K562 (cell line): ENCODE measurements at regions not wholly inside any gene's neighbourhood (a gene's known extent, or its start where the extent isn't known, plus 50 kb on each side); places are given as distances from the start of the nearest gene placed in this dataset.

Experiments used
- ATAC-seq: fragments of 200-7000 bp; cut with Tn5 transposase; 3 replicates; pipeline ENCODE4 v1.9.1; 2020; ENCODE audit warnings: moderate library complexity
- BruUV-seq: library from RNA; stranded (reverse); fragments of 400-500 nt; replicated peaks from 2 replicates; lab custom pipeline; 2021; lab: Mats Ljungman, UMichigan
- CTCF ChIA-PET: fragments of 300-600 bp; formaldehyde crosslinking; extraction: SDS; loops from one replicate; lab custom pipeline; 2021; ENCODE audit warnings: low intra/inter-chr PET ratio; lab: Yijun Ruan, JAX
- POLR2A ChIA-PET: fragments of 300-600, 350-650 bp; sonication (Branson Sonifier 250); formaldehyde crosslinking; extraction: SDS; loops from one replicate; lab custom pipeline; 2021; ENCODE audit warnings: antibody characterized with exemption, inconsistent platforms; lab: Yijun Ruan, JAX
- DNase-seq, 4 experiments: peaks; one replicate each; pipeline versions ENCODE4 v3.0.0 to v3.0.0-alpha.2; 2011 to 2018; ENCODE audit warnings: low spot score in 3 of 4, mixed read lengths in 3 of 4; ENCODE audit errors: extremely low read depth in 1 of 4
- FAIRE-seq: peaks from 2 replicates; lab custom pipeline; 2011; peaks lifted over from hg19 to GRCh38; lab: Jason Lieb, UNC
- H2AFZ ChIP-seq: 2 replicates; pipeline ENCODE4 v1.6.0; 2011; ENCODE audit warnings: low read depth, low read length, control low read depth, inconsistent platforms
- H3K27ac ChIP-seq: fragments of 200-600 bp; 3 replicates; pipeline ENCODE4 v1.8.0; 2011; ENCODE audit warnings: low read depth, mild to moderate bottlenecking, control low read depth, inconsistent platforms, low read length, moderate library complexity, mixed read lengths; ENCODE audit errors: extremely low read depth
- H3K27me3 ChIP-seq, 2 experiments: fragments of 300-600 bp in 1 of 2; 2 replicates in 1 of 2; 3 replicates in 1 of 2; pipeline versions ENCODE4 v1.6.0 to v1.8.0; 2011; ENCODE audit warnings: inconsistent platforms in 2 of 2, low read length in 2 of 2, mild to moderate bottlenecking in 1 of 2, mixed read lengths in 1 of 2, moderate library complexity in 1 of 2; ENCODE audit not compliant: control insufficient read depth in 2 of 2, insufficient read depth in 2 of 2
- H3K36me3 ChIP-seq: fragments of 300-600 bp; 3 replicates; pipeline ENCODE4 v1.8.0; 2011; ENCODE audit warnings: mild to moderate bottlenecking, low read length, inconsistent platforms; ENCODE audit not compliant: control insufficient read depth, insufficient read depth
- H3K4me1 ChIP-seq, 2 experiments: fragments of 200-600 bp in 1 of 2; replicated peaks in 1 of 2; 2 replicates in 1 of 2; 3 replicates in 1 of 2; pipeline versions ENCODE4 v1.5.1 to v1.8.0; 2011; ENCODE audit warnings: inconsistent platforms in 2 of 2, low read length in 2 of 2, mild to moderate bottlenecking in 1 of 2, mixed read lengths in 1 of 2, moderate library complexity in 1 of 2; ENCODE audit not compliant: control insufficient read depth in 2 of 2, insufficient read depth in 2 of 2
- H3K4me2 ChIP-seq: 2 replicates; pipeline ENCODE4 v1.6.1; 2011; ENCODE audit warnings: low read length, control low read depth, inconsistent platforms, mixed read lengths; ENCODE audit not compliant: insufficient read depth
- H3K4me3 ChIP-seq: fragments of 200-600 bp; sonication (generic), shearing (Covaris generic); 2 replicates; pipeline ENCODE4 v1.5.1; 2016; ENCODE audit warnings: control low read depth, inconsistent platforms
- H3K79me2 ChIP-seq: fragments of 200-600 bp; 3 replicates; pipeline ENCODE4 v1.8.0; 2011; ENCODE audit warnings: low read length, inconsistent platforms; ENCODE audit not compliant: control insufficient read depth, insufficient read depth
- H3K9ac ChIP-seq, 2 experiments: 2 replicates each; pipeline versions ENCODE4 v1.6.0 to v1.6.1; 2011; ENCODE audit warnings: low read depth in 2 of 2, low read length in 2 of 2, control low read depth in 1 of 2, inconsistent platforms in 1 of 2, mild to moderate bottlenecking in 1 of 2, mixed read lengths in 1 of 2; ENCODE audit not compliant: insufficient read depth in 1 of 2
- H3K9me1 ChIP-seq: one replicate; pipeline ENCODE4 v1.6.0; 2011; ENCODE audit warnings: inconsistent platforms, mild to moderate bottlenecking, low read length, moderate library complexity; ENCODE audit not compliant: control insufficient read depth, insufficient read depth
- H3K9me3 ChIP-seq: replicated peaks from 2 replicates; pipeline ENCODE4 v1.5.1; 2011; ENCODE audit warnings: low read depth, low read length, inconsistent platforms; ENCODE audit not compliant: control insufficient read depth, insufficient read depth
- H4K20me1 ChIP-seq: replicated peaks from 2 replicates; pipeline ENCODE4 v1.6.1; 2011; ENCODE audit warnings: low read length, inconsistent platforms, mixed read lengths; ENCODE audit not compliant: control insufficient read depth, insufficient read depth
- CEBPB ChIP-seq: fragments of 450-650 bp; IDR thresholded peaks from 2 replicates; pipeline ENCODE4 v1.6.1; 2016; ENCODE audit warnings: missing genetic modification characterization, missing compliant biosample characterization
- CEBPG ChIP-seq, 3 experiments: fragments of 200-800 bp in 1 of 3; sonication (Bioruptor generic) in 1 of 3; sonication (generic) in 1 of 3; formaldehyde crosslinking in 1 of 3; IDR thresholded peaks in 2 of 3; conservative IDR thresholded peaks in 1 of 3; 2 replicates each; pipeline versions ENCODE4 v1.6.1 to v1.8.0; 2016 to 2022; ENCODE audit warnings: missing compliant biosample characterization in 2 of 3, missing genetic modification characterization in 2 of 3, mild to moderate bottlenecking in 1 of 3, missing genetic modification reagents in 1 of 3
- ZNF174 ChIP-seq: fragments of 250-450 bp; sonication (Bioruptor Pico); IDR thresholded peaks from 2 replicates; pipeline ENCODE4 v1.4.0; 2020; ENCODE audit warnings: mild to moderate bottlenecking
- WGBS: fragments of 100-300 bp; shearing (Covaris generic); methylation state at CpG from one replicate; pipeline ENCODE4 v1.1.6; 2016; ENCODE audit warnings: low coverage, mixed read lengths; ENCODE audit not compliant: insufficient coverage; ENCODE audit errors: missing lambda C conversion rate; 5-methylcytosine and 5-hydroxymethylcytosine counted together
- in situ Hi-C: fragments of 300-500 bp; cut with MboI; formaldehyde crosslinking; loops from 4 replicates; pipeline ENCODE4 v1.15.0; 2018; ENCODE audit warnings: inconsistent platforms, mixed read lengths
- intact Hi-C: fragments of 100-400 bp; cut with micrococcal nuclease; formaldehyde crosslinking; loops from 2 replicates; pipeline ENCODE4 v1.14.2; 2022
- TF ChIP-seq, protein P1 (sequence below): fragments of 200-600 bp; sonication (generic); IDR thresholded peaks from one replicate; pipeline ENCODE4 v1.6.1; 2012; ENCODE audit warnings: mild to moderate bottlenecking, low read depth, low read length, inconsistent platforms

DNA sequence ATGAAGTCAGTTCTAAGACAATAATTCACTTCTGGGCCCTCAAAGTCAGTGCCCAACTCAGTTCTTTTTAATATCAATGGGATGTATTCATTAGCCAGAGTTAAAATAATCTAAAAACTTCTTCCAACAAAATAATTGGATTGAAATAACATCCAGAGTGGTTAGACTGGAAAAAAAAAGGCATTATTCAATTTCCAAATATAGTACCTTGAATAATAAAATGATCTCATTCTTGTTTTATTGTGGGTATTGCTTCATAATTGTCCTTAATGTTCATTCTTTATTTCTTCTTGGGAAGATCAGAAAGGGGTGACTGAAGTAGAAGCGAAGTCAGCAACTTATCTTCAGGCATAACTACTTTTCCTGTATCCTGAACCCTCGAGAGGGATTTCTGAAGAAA is 85.1 kb upstream of the JARID2 start:
- TF ChIP-seq CEBPB, result peak; percentile 42; the same call in 1 of the 2 replicates
- TF ChIP-seq, protein P1, sequence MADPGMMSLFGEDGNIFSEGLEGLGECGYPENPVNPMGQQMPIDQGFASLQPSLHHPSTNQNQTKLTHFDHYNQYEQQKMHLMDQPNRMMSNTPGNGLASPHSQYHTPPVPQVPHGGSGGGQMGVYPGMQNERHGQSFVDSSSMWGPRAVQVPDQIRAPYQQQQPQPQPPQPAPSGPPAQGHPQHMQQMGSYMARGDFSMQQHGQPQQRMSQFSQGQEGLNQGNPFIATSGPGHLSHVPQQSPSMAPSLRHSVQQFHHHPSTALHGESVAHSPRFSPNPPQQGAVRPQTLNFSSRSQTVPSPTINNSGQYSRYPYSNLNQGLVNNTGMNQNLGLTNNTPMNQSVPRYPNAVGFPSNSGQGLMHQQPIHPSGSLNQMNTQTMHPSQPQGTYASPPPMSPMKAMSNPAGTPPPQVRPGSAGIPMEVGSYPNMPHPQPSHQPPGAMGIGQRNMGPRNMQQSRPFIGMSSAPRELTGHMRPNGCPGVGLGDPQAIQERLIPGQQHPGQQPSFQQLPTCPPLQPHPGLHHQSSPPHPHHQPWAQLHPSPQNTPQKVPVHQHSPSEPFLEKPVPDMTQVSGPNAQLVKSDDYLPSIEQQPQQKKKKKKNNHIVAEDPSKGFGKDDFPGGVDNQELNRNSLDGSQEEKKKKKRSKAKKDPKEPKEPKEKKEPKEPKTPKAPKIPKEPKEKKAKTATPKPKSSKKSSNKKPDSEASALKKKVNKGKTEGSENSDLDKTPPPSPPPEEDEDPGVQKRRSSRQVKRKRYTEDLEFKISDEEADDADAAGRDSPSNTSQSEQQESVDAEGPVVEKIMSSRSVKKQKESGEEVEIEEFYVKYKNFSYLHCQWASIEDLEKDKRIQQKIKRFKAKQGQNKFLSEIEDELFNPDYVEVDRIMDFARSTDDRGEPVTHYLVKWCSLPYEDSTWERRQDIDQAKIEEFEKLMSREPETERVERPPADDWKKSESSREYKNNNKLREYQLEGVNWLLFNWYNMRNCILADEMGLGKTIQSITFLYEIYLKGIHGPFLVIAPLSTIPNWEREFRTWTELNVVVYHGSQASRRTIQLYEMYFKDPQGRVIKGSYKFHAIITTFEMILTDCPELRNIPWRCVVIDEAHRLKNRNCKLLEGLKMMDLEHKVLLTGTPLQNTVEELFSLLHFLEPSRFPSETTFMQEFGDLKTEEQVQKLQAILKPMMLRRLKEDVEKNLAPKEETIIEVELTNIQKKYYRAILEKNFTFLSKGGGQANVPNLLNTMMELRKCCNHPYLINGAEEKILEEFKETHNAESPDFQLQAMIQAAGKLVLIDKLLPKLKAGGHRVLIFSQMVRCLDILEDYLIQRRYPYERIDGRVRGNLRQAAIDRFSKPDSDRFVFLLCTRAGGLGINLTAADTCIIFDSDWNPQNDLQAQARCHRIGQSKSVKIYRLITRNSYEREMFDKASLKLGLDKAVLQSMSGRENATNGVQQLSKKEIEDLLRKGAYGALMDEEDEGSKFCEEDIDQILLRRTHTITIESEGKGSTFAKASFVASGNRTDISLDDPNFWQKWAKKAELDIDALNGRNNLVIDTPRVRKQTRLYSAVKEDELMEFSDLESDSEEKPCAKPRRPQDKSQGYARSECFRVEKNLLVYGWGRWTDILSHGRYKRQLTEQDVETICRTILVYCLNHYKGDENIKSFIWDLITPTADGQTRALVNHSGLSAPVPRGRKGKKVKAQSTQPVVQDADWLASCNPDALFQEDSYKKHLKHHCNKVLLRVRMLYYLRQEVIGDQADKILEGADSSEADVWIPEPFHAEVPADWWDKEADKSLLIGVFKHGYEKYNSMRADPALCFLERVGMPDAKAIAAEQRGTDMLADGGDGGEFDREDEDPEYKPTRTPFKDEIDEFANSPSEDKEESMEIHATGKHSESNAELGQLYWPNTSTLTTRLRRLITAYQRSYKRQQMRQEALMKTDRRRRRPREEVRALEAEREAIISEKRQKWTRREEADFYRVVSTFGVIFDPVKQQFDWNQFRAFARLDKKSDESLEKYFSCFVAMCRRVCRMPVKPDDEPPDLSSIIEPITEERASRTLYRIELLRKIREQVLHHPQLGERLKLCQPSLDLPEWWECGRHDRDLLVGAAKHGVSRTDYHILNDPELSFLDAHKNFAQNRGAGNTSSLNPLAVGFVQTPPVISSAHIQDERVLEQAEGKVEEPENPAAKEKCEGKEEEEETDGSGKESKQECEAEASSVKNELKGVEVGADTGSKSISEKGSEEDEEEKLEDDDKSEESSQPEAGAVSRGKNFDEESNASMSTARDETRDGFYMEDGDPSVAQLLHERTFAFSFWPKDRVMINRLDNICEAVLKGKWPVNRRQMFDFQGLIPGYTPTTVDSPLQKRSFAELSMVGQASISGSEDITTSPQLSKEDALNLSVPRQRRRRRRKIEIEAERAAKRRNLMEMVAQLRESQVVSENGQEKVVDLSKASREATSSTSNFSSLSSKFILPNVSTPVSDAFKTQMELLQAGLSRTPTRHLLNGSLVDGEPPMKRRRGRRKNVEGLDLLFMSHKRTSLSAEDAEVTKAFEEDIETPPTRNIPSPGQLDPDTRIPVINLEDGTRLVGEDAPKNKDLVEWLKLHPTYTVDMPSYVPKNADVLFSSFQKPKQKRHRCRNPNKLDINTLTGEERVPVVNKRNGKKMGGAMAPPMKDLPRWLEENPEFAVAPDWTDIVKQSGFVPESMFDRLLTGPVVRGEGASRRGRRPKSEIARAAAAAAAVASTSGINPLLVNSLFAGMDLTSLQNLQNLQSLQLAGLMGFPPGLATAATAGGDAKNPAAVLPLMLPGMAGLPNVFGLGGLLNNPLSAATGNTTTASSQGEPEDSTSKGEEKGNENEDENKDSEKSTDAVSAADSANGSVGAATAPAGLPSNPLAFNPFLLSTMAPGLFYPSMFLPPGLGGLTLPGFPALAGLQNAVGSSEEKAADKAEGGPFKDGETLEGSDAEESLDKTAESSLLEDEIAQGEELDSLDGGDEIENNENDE, result no peak
- no peak for TF ChIP-seq CEBPG (CRISPR knock-in tag; IDR thresholded peaks at IDR 0.05)
- TF ChIP-seq CEBPG (tag; conservative IDR thresholded peaks at IDR 0.05 in 1 of 2, IDR thresholded peaks at IDR 0.05 in 1 of 2), result peak; percentile 27 to 70; a peak in 3 of 4 replicates
- no peak for TF ChIP-seq ZNF174 (CRISPR knock-in tag)
- no peaks in the 10 kb centered on the region for H3K27me3 ChIP-seq
- no peak for FAIRE-seq
- no peaks in the 10 kb centered on the region for H3K9me1 ChIP-seq
- no peaks in the 10 kb centered on the region for H3K36me3 ChIP-seq
- H3K4me2 ChIP-seq, result no peak overlapping the region
- no TSS peak for BruUV-seq
- H3K27ac ChIP-seq, result no peak overlapping the region; the same call in 2 of the 3 replicates
- peaks cover 16 to 19% of the 10 kb centered on the region in 2 experiments; a peak in 4 of 5 replicates for H3K4me1 ChIP-seq
- H3K9ac ChIP-seq, result no peak overlapping the region
- POLR2A ChIA-PET, result no interaction called here
- H3K9me3 ChIP-seq, result no peaks in the 10 kb centered on the region
- in situ Hi-C loops (no loop called here), intact Hi-C loops (no loop called here)
- 74% methylated on average over 2 of the region's 2 CpGs for WGBS
- H3K4me3 ChIP-seq, result no peak overlapping the region
- H2AFZ ChIP-seq, result peak overlapping the region; percentile 55
- DNase-seq, result no peak
- H4K20me1 ChIP-seq, result no peaks in the 10 kb centered on the region
- CTCF ChIA-PET, result no interaction called here
- H3K79me2 ChIP-seq, result no peaks in the 10 kb centered on the region
- no peak for ATAC-seq
